ENCODE measurements at regions not wholly inside any gene's neighbourhood (a gene's known extent, or its start where the extent isn't known, plus 50 kb on each side); places are given as distances from the start of the nearest gene placed in this dataset.

DNA sequence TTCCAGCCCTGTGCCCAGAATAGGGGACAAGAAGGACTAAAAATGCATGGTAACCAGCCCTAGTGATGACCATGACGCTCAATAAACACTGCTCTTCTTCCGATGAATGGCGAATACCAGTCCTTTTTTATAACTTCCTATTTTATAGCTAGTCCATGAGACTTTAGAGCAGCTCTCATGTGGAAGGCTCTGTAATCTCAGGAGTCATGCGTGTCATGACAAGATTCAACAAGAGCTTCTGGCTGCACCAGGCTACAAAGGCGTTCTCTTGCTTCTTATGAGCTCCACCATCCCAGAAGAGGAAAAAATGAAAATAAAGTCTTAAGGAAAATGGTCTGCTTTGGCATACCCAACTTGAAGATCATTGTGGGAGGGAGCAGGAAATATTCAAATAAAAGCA is 141.0 kb downstream of the TMCO5A start:
- H3K4me3 ChIP-seq (ENCODE audit: low read length in 3 of 3): no peak overlapping the region
- H3K4me1 ChIP-seq (ENCODE audit: control insufficient read depth in 2 of 3, insufficient read depth in 2 of 3, low read depth in 1 of 3, low read length in 3 of 3): peaks cover 0 to 11% (median 10%) of the 10 kb centered on the region in 3 donors
- intact Hi-C loops (cut with DNase I): no loop called here
- DNase-seq (no peak), FAIRE-seq (no peak)
- H3K9me3 ChIP-seq (ENCODE audit: control insufficient read depth in 2 of 3, insufficient read depth in 1 of 3, low read length in 3 of 3): no peaks in the 10 kb centered on the region
- H3K9ac ChIP-seq (ENCODE audit: low read length in 3 of 3): no peak overlapping the region
- H3K36me3 ChIP-seq (ENCODE audit: control insufficient read depth in 2 of 3, insufficient read depth in 3 of 3, low read length in 3 of 3): no peaks in the 10 kb centered on the region
- no peaks in the 10 kb centered on the region for H3K27me3 ChIP-seq (ENCODE audit: control insufficient read depth, insufficient read depth, low read length)
- H3K27ac ChIP-seq (ENCODE audit: low read depth in 2 of 2, low read length in 2 of 2): no peak overlapping the region
- no peak for TF ChIP-seq CTCF (IDR thresholded peaks at IDR 0.05; ENCODE audit: borderline replicate concordance, extremely low read depth, insufficient read depth)

DNA sequence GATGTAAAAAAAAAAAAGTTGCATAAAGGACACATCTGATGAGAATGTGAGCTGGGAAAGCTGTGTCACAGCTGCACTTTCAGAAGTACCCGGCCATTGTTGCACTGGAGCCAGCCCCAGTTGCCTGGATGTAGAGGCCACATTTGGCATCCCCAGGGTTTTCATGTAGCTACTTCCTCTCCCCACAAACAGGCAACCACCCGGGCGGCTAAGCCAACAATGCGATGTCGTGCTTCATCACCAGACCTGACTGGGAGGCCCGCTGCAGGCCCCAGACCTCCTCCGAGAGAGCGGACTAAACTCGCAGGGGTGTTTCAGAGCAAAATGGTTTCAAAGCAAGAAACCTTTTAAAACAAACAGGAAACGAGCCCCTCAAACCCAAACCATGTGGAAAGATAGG is 142.3 kb downstream of the TMCO5A start:
- no peak for FAIRE-seq
- DNase-seq: peak in 1 of 5 donors; percentile 51
- intact Hi-C loops (cut with DNase I): no loop called here
- peaks cover 0 to 10% (median 8%) of the 10 kb centered on the region in 3 donors for H3K4me1 ChIP-seq (ENCODE audit: control insufficient read depth in 2 of 3, insufficient read depth in 2 of 3, low read depth in 1 of 3, low read length in 3 of 3)
- no peaks in the 10 kb centered on the region for H3K27me3 ChIP-seq (ENCODE audit: control insufficient read depth, insufficient read depth, low read length)
- no peaks in the 10 kb centered on the region for H3K9me3 ChIP-seq (ENCODE audit: control insufficient read depth in 2 of 3, insufficient read depth in 1 of 3, low read length in 3 of 3)
- no peak overlapping the region for H3K9ac ChIP-seq (ENCODE audit: low read length in 3 of 3)
- TF ChIP-seq CTCF (IDR thresholded peaks at IDR 0.05; ENCODE audit: borderline replicate concordance, extremely low read depth, insufficient read depth): no peak
- no peaks in the 10 kb centered on the region for H3K36me3 ChIP-seq (ENCODE audit: control insufficient read depth in 2 of 3, insufficient read depth in 3 of 3, low read length in 3 of 3)
- H3K27ac ChIP-seq (ENCODE audit: low read depth in 2 of 2, low read length in 2 of 2): no peak overlapping the region
- no peak overlapping the region for H3K4me3 ChIP-seq (ENCODE audit: low read length in 3 of 3)

- Histone ChIP-seq H3K4me3 (ENCODE audit: low read length in 3 of 3) (no peak overlapping the region), H3K4me1 (ENCODE audit: control insufficient read depth in 2 of 3, insufficient read depth in 2 of 3, low read depth in 1 of 3, low read length in 3 of 3) (peaks cover 0 to under 1% (median 0%) of the 10 kb centered on the region in 3 donors), H3K27me3 (ENCODE audit: control insufficient read depth, insufficient read depth, low read length) (no peaks in the 10 kb centered on the region), H3K36me3 (ENCODE audit: control insufficient read depth in 2 of 3, insufficient read depth in 3 of 3, low read length in 3 of 3) (no peaks in the 10 kb centered on the region), H3K9me3 (ENCODE audit: control insufficient read depth in 2 of 3, insufficient read depth in 1 of 3, low read length in 3 of 3) (no peaks in the 10 kb centered on the region), H3K9ac (ENCODE audit: low read length in 3 of 3) (no peak overlapping the region), H3K27ac (ENCODE audit: low read depth in 2 of 2, low read length in 2 of 2) (no peak overlapping the region)
- no peak for DNase-seq
- FAIRE-seq: no peak
- intact Hi-C loops (cut with DNase I): no loop called here
- no peak for TF ChIP-seq CTCF (IDR thresholded peaks at IDR 0.05; ENCODE audit: borderline replicate concordance, extremely low read depth, insufficient read depth)
These were observed 144.8 kb downstream of the TMCO5A start for GRCh38 chr15:38079236-38079635.

DNA sequence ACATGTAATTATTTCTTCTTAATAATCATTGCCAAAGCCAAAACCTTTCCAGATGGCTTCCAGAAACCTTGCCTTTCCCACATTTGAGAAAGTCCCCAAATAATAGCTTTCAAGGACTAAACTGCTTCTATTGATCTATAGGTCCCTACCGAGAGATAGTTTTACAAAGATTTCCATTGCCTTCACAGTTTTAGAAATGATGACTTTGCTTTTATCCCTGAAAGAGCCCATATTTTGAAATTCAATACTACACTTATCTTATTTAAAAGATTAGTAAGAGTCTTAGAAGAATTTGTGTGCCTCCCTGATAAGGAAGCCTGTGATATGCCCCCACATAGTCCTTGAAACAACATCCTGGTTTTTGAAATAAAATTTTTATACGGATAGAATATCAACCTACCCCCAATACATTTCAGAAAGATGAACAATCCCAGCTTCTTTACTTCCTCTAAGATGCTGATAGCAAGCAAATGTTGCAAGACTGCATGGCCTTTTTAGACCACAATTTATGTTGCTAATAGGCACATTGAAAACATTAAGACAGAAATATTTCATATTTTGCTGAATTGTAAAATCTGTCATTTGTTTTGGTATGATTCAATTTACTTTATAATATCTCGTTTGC is 146.3 kb downstream of the TMCO5A start:
- no peak for TF ChIP-seq CTCF (IDR thresholded peaks at IDR 0.05; ENCODE audit: borderline replicate concordance, extremely low read depth, insufficient read depth)
- Histone ChIP-seq H3K9me3 (ENCODE audit: control insufficient read depth in 2 of 3, insufficient read depth in 1 of 3, low read length in 3 of 3) (no peaks in the 10 kb centered on the region), H3K27me3 (ENCODE audit: control insufficient read depth, insufficient read depth, low read length) (no peaks in the 10 kb centered on the region), H3K4me1 (ENCODE audit: control insufficient read depth in 2 of 3, insufficient read depth in 2 of 3, low read depth in 1 of 3, low read length in 3 of 3) (no peaks in the 10 kb centered on the region), H3K9ac (ENCODE audit: low read length in 3 of 3) (no peak overlapping the region), H3K36me3 (ENCODE audit: control insufficient read depth in 2 of 3, insufficient read depth in 3 of 3, low read length in 3 of 3) (no peaks in the 10 kb centered on the region), H3K4me3 (ENCODE audit: low read length in 3 of 3) (no peak overlapping the region), H3K27ac (ENCODE audit: low read depth in 2 of 2, low read length in 2 of 2) (no peak overlapping the region)
- intact Hi-C loops (cut with DNase I): no loop called here
- FAIRE-seq: no peak
- DNase-seq: no peak
